COR-L47 (cell line): ENCODE measurements at regions not wholly inside any gene's neighbourhood (a gene's known extent, or its start where the extent isn't known, plus 50 kb on each side); places are given as distances from the start of the nearest gene placed in this dataset.
"Not testable (repeated sequence)": the region's sequence is repeated elsewhere in the genome, so short reads cannot be mapped to it uniquely, and the experiment has no call there.

ENCODE experiments used
- DNase-seq: peaks from one replicate; lab custom pipeline; 2025; lab: John Stamatoyannopoulos, UW

- no peak for DNase-seq
These were observed 158.6 kb upstream of the DLX2 start for GRCh38 chr2:172261292-172261691.

GRCh38 chr2:172262486-172262885, 159.8 kb upstream of the DLX2 start:
- no peak for DNase-seq

GRCh38 chr2:172264820-172265219, 162.1 kb upstream of the DLX2 start:
- DNase-seq = not testable (repeated sequence)

- DNase-seq = not testable (repeated sequence)
These were observed 157.7 kb upstream of the ITGA6 start for GRCh38 chr2:172269507-172270244.

GRCh38 chr2:172270278-172271079, 156.9 kb upstream of the ITGA6 start:
- DNase-seq = no peak

- DNase-seq = peak; percentile 60
These were observed 153.3 kb upstream of the ITGA6 start for GRCh38 chr2:172273910-172274571.

- no peak for DNase-seq
These were observed 152.1 kb upstream of the ITGA6 start for GRCh38 chr2:172275239-172275638.

- DNase-seq = no peak
These were observed 150.4 kb upstream of the ITGA6 start for GRCh38 chr2:172276961-172277360.

GRCh38 chr2:172278667-172279066, 148.7 kb upstream of the ITGA6 start:
- no peak for DNase-seq

- DNase-seq = no peak
These were observed 148.2 kb upstream of the ITGA6 start for GRCh38 chr2:172279214-172279613.

- DNase-seq = no peak
These were observed 147.6 kb upstream of the ITGA6 start for GRCh38 chr2:172279813-172280212.

- peak; percentile 45 for DNase-seq
These were observed 146.6 kb upstream of the ITGA6 start for GRCh38 chr2:172280571-172281361.

GRCh38 chr2:172281648-172282570, 145.5 kb upstream of the ITGA6 start:
- DNase-seq = no peak

- DNase-seq = no peak
These were observed 144.4 kb upstream of the ITGA6 start for GRCh38 chr2:172282944-172283343.

GRCh38 chr2:172283476-172283875, 143.9 kb upstream of the ITGA6 start:
- DNase-seq = no peak

- no peak for DNase-seq
These were observed 143.2 kb upstream of the ITGA6 start for GRCh38 chr2:172284209-172284608.

GRCh38 chr2:172285010-172285621, 142.3 kb upstream of the ITGA6 start:
- no peak for DNase-seq

GRCh38 chr2:172285760-172286159, 141.6 kb upstream of the ITGA6 start:
- no peak for DNase-seq

- no peak for DNase-seq
These were observed 140.2 kb upstream of the ITGA6 start for GRCh38 chr2:172287190-172287589.

- no peak for DNase-seq
These were observed 139.6 kb upstream of the ITGA6 start for GRCh38 chr2:172287605-172288315.
